Naive thymus-derived CD4-positive, alpha-beta T cell (primary cell): ENCODE measurements at regions not wholly inside any gene's neighbourhood (a gene's known extent, or its start where the extent isn't known, plus 50 kb on each side); places are given as distances from the start of the nearest gene placed in this dataset.
A peak's percentile ranks its signal among the peaks of the same experiment; 100 is the strongest.
"Not testable (repeated sequence)": the region's sequence is repeated elsewhere in the genome, so short reads cannot be mapped to it uniquely, and the experiment has no call there.

Experiments used
- ATAC-seq: fragments of 150-1000 bp; cut with Tn5 transposase; 2 replicates; pipeline ENCODE4 v1.10.0; 2021; ENCODE audit warnings: mild to moderate bottlenecking, moderate library complexity
- CTCF ChIA-PET: fragments of 350-600 bp; sonication (Branson Sonifier 250); formaldehyde crosslinking; loops from one replicate; lab custom pipeline; 2021; ENCODE audit warnings: antibody characterized with exemption; lab: Charles Lee
- POLR2A ChIA-PET: fragments of 350-600 bp; sonication (Branson Sonifier 250); formaldehyde crosslinking; loops from one replicate; lab custom pipeline; 2021; ENCODE audit warnings: antibody characterized with exemption, inconsistent platforms; lab: Charles Lee
- DNase-seq, 9 donors: peaks; one replicate each; pipeline versions ENCODE4 v3.0.0 to v3.0.0-alpha.2; 2020 to 2022; ENCODE audit warnings: mixed read lengths in 1 of 9
- H3K27ac ChIP-seq: one replicate; pipeline ENCODE4 v1.7.0; 2013; ENCODE audit warnings: mild to moderate bottlenecking, low read depth, low read length, moderate library complexity
- H3K27me3 ChIP-seq, 2 donors: one replicate each; pipeline ENCODE4 v1.7.0; 2013; ENCODE audit warnings: low read length in 2 of 2, mild to moderate bottlenecking in 2 of 2, moderate library complexity in 2 of 2; ENCODE audit not compliant: control insufficient read depth in 2 of 2, insufficient read depth in 2 of 2
- H3K36me3 ChIP-seq, 3 experiments: 1 replicate in 2 of 3; 2 replicates in 1 of 3; pipeline ENCODE4 v1.7.0; 2013; ENCODE audit warnings: low read length in 3 of 3, mild to moderate bottlenecking in 3 of 3, moderate library complexity in 1 of 3; ENCODE audit not compliant: insufficient read depth in 3 of 3, control insufficient read depth in 2 of 3
- H3K4me1 ChIP-seq, 2 donors: one replicate each; pipeline ENCODE4 v1.7.0; 2013; ENCODE audit warnings: low read length in 2 of 2, mild to moderate bottlenecking in 2 of 2, moderate library complexity in 1 of 2; ENCODE audit not compliant: control insufficient read depth in 2 of 2, insufficient read depth in 2 of 2
- H3K4me3 ChIP-seq: 2 replicates; pipeline ENCODE4 v1.7.0; 2013; ENCODE audit warnings: mild to moderate bottlenecking, low read length
- H3K9me3 ChIP-seq, 3 experiments: 1 replicate in 2 of 3; 2 replicates in 1 of 3; pipeline ENCODE4 v1.7.0; 2013; ENCODE audit warnings: low read length in 3 of 3; ENCODE audit not compliant: control insufficient read depth in 2 of 3
- H3K27ac Mint-ChIP-seq, 9 donors: one replicate each; pipeline ENCODE4 v1.8.0; 2020 to 2022; ENCODE audit warnings: mixed read lengths in 9 of 9, mild to moderate bottlenecking in 8 of 9, moderate library complexity in 5 of 9, inconsistent platforms in 2 of 9
- H3K27me3 Mint-ChIP-seq, 5 donors: one replicate each; pipeline ENCODE4 v1.8.0; 2021 to 2022; ENCODE audit warnings: mixed read lengths in 5 of 5, mild to moderate bottlenecking in 1 of 5
- H3K36me3 Mint-ChIP-seq, 5 donors: one replicate each; pipeline ENCODE4 v1.8.0; 2020 to 2022; ENCODE audit warnings: mixed read lengths in 5 of 5, mild to moderate bottlenecking in 3 of 5, inconsistent platforms in 1 of 5
- H3K4me1 Mint-ChIP-seq, 7 donors: one replicate each; pipeline ENCODE4 v1.8.0; 2020 to 2022; ENCODE audit warnings: mixed read lengths in 7 of 7, mild to moderate bottlenecking in 3 of 7, inconsistent platforms in 1 of 7
- H3K4me3 Mint-ChIP-seq, 10 donors: one replicate each; pipeline ENCODE4 v1.8.0; 2020 to 2022; ENCODE audit warnings: mild to moderate bottlenecking in 10 of 10, mixed read lengths in 10 of 10, moderate library complexity in 6 of 10, inconsistent platforms in 2 of 10
- H3K9me3 Mint-ChIP-seq, 11 donors: one replicate each; pipeline ENCODE4 v1.8.0; 2020 to 2022; ENCODE audit warnings: mixed read lengths in 11 of 11, mild to moderate bottlenecking in 4 of 11, inconsistent platforms in 1 of 11, moderate library complexity in 1 of 11
- intact Hi-C, 2 donors: fragments of 100-400 bp; cut with micrococcal nuclease; formaldehyde crosslinking; loops; one replicate each; pipeline ENCODE4 v1.15.1; 2023

- ChIA-PET CTCF (no interaction called here), POLR2A (no interaction called here)
- DNase-seq (peak in 1 of 9 donors; percentile 3), ATAC-seq (peak; percentile 14)
- H3K4me3 Mint-ChIP-seq, result no peak overlapping the region
- no peak overlapping the region for H3K4me3 ChIP-seq
- intact Hi-C loops, result no loop called here
- H3K36me3 ChIP-seq, result no peaks in the 10 kb centered on the region
- H3K27ac Mint-ChIP-seq, result peak overlapping the region in 1 of 9 donors; percentile 50
- H3K4me1 Mint-ChIP-seq, result no peaks in the 10 kb centered on the region
- no peaks in the 10 kb centered on the region for H3K4me1 ChIP-seq
- peaks cover 0 to 8% (median 1%) of the 10 kb centered on the region in 11 donors for H3K9me3 Mint-ChIP-seq
- no peak overlapping the region for H3K27ac ChIP-seq
- H3K27me3 Mint-ChIP-seq, result no peaks in the 10 kb centered on the region
- H3K9me3 ChIP-seq, result peaks cover 0 to 3% (median 0%) of the 10 kb centered on the region in 3 experiments
- H3K36me3 Mint-ChIP-seq, result peaks cover 0 to 2% (median 0%) of the 10 kb centered on the region in 5 donors
- H3K27me3 ChIP-seq, result no peaks in the 10 kb centered on the region
Observed at GRCh38 chrX:729583-730409, 99.2 kb downstream of the SHOX start.

- H3K9me3 ChIP-seq, DNase-seq, H3K4me3 ChIP-seq, intact Hi-C loops, H3K36me3 Mint-ChIP-seq, H3K27me3 ChIP-seq, H3K4me3 Mint-ChIP-seq, H3K4me1 ChIP-seq, CTCF ChIA-PET, H3K36me3 ChIP-seq, POLR2A ChIA-PET, H3K4me1 Mint-ChIP-seq, H3K27me3 Mint-ChIP-seq, ATAC-seq, H3K27ac Mint-ChIP-seq, H3K27ac ChIP-seq: not testable (repeated sequence)
- H3K9me3 Mint-ChIP-seq, result peaks cover 1 to 13% (median 5%) of the 10 kb centered on the region in 11 donors
Observed at GRCh38 chrX:729101-729500, 98.5 kb downstream of the SHOX start.

- H3K27ac Mint-ChIP-seq, H3K4me3 ChIP-seq, ATAC-seq, intact Hi-C loops, H3K27me3 ChIP-seq, H3K36me3 ChIP-seq, H3K4me1 Mint-ChIP-seq, H3K4me3 Mint-ChIP-seq, H3K27me3 Mint-ChIP-seq, H3K27ac ChIP-seq, DNase-seq, POLR2A ChIA-PET, CTCF ChIA-PET, H3K4me1 ChIP-seq, H3K36me3 Mint-ChIP-seq: not testable (repeated sequence)
- H3K9me3 Mint-ChIP-seq, result peaks cover 3 to 16% (median 7%) of the 10 kb centered on the region in 11 donors
- peaks cover 0 to 13% (median 0%) of the 10 kb centered on the region in 3 experiments for H3K9me3 ChIP-seq
Observed at GRCh38 chrX:728639-729038, 98.0 kb downstream of the SHOX start.

- CTCF ChIA-PET, result no interaction called here
- intact Hi-C loops, result no loop called here
- no peak overlapping the region for H3K27ac Mint-ChIP-seq
Observed at GRCh38 chrX:727738-728621, 97.4 kb downstream of the SHOX start.

GRCh38 chrX:725971-726370 lies 95.4 kb downstream of the SHOX start:
- Histone ChIP-seq H3K9me3 (peaks cover 0 to 13% (median 0%) of the 10 kb centered on the region in 3 experiments), H3K4me3 (no peak overlapping the region), H3K27me3 (no peaks in the 10 kb centered on the region), H3K36me3 (no peaks in the 10 kb centered on the region), H3K27ac (no peak overlapping the region), H3K4me1 (no peaks in the 10 kb centered on the region)
- Mint-ChIP-seq H3K36me3 (peaks cover 0 to 3% (median 0%) of the 10 kb centered on the region in 5 donors), H3K4me1 (no peaks in the 10 kb centered on the region), H3K9me3 (peaks cover 1 to 22% (median 11%) of the 10 kb centered on the region in 11 donors), H3K4me3 (no peak overlapping the region), H3K27ac (no peak overlapping the region), H3K27me3 (no peaks in the 10 kb centered on the region)
- intact Hi-C loops, result no loop called here
- POLR2A ChIA-PET, result no interaction called here
- no peak for DNase-seq
- no peak for ATAC-seq
- CTCF ChIA-PET, result no interaction called here

More at GRCh38 chrX:727738-728621, 97.4 kb downstream of the SHOX start:
- Histone ChIP-seq H3K9me3 (peaks cover 0 to 13% (median 0%) of the 10 kb centered on the region in 3 experiments), H3K36me3 (no peaks in the 10 kb centered on the region), H3K4me3 (no peak overlapping the region), H3K27ac (no peak overlapping the region), H3K4me1 (no peaks in the 10 kb centered on the region), H3K27me3 (no peaks in the 10 kb centered on the region)
- Mint-ChIP-seq H3K27me3 (no peaks in the 10 kb centered on the region), H3K4me3 (no peak overlapping the region), H3K36me3 (peaks cover 0 to 3% (median 0%) of the 10 kb centered on the region in 5 donors), H3K4me1 (no peaks in the 10 kb centered on the region), H3K9me3 (peaks cover 3 to 20% (median 11%) of the 10 kb centered on the region in 11 donors)
- POLR2A ChIA-PET, result no interaction called here
- DNase-seq, result peak in 1 of 9 donors; percentile 29
- no peak for ATAC-seq

- H3K4me3 ChIP-seq, result no peak overlapping the region
- H3K27ac ChIP-seq, result no peak overlapping the region
- no peaks in the 10 kb centered on the region for H3K27me3 ChIP-seq
- H3K4me1 ChIP-seq, result no peaks in the 10 kb centered on the region
- ATAC-seq, result no peak
- intact Hi-C loops, result no loop called here
- H3K9me3 ChIP-seq, result peaks cover 0 to 13% (median 0%) of the 10 kb centered on the region in 3 experiments
- H3K27ac Mint-ChIP-seq, result peak overlapping the region in 2 of 9 donors; percentile 62
- CTCF ChIA-PET, result no interaction called here
- no peaks in the 10 kb centered on the region for H3K4me1 Mint-ChIP-seq
- H3K36me3 ChIP-seq, result no peaks in the 10 kb centered on the region
- peak in 4 of 9 donors; percentile 7 to 71 (median 34) for DNase-seq
- peaks cover 0 to 3% (median 0%) of the 10 kb centered on the region in 5 donors for H3K36me3 Mint-ChIP-seq
- H3K27me3 Mint-ChIP-seq, result no peaks in the 10 kb centered on the region
- POLR2A ChIA-PET, result no interaction called here
- peaks cover 1 to 25% (median 11%) of the 10 kb centered on the region in 11 donors for H3K9me3 Mint-ChIP-seq
- peak overlapping the region in 1 of 10 donors; percentile 11 for H3K4me3 Mint-ChIP-seq
Observed at GRCh38 chrX:724256-724655, 93.7 kb downstream of the SHOX start.
